ENCODE measurements at regions not wholly inside any gene's neighbourhood (a gene's known extent, or its start where the extent isn't known, plus 50 kb on each side); places are given as distances from the start of the nearest gene placed in this dataset.

- 3 to 4% methylated on average over 2 of the region's 2 CpGs for WGBS, 2 experiments (ENCODE audit: low coverage in 1 of 2, low lambda C conversion rate in 2 of 2, missing lambda C conversion rate in 2 of 2)
- no peak overlapping the region for H2AFZ ChIP-seq
Observed at GRCh38 chr1:37237948-37238347, 203.6 kb upstream of the GRIK3 start.

GRCh38 chr1:37238364-37239224 is 204.3 kb upstream of the GRIK3 start:
- no peaks in the 10 kb centered on the region for H3K4me1 ChIP-seq (ENCODE audit: insufficient read depth)
- no peaks in the 10 kb centered on the region for H3K36me3 ChIP-seq (ENCODE audit: low read depth)
- no peaks in the 10 kb centered on the region for H3F3A ChIP-seq (ENCODE audit: insufficient read depth)
- H3K79me2 ChIP-seq (ENCODE audit: insufficient read depth), result no peaks in the 10 kb centered on the region
- H3K4me3 ChIP-seq, result no peak overlapping the region
- H3K4me2 ChIP-seq (ENCODE audit: unreplicated experiment), result no peak overlapping the region
- no peak overlapping the region for H2AFZ ChIP-seq
- H3K27ac ChIP-seq, result no peak overlapping the region
- H4K20me1 ChIP-seq (ENCODE audit: insufficient read depth), result no peaks in the 10 kb centered on the region
- in situ Hi-C loops (cut with MboI), result no loop called here
- WGBS, 2 experiments (ENCODE audit: low coverage in 1 of 2, low lambda C conversion rate in 2 of 2, missing lambda C conversion rate in 2 of 2), result 24 to 31% methylated on average over 11 of the region's 11 CpGs
- DNase-seq, result no peak
- no peaks in the 10 kb centered on the region for H3K27me3 ChIP-seq (replicated peaks; ENCODE audit: insufficient read depth)
- H3K9ac ChIP-seq, result no peak overlapping the region
- TF ChIP-seq EZH2phosphoT487 (IDR thresholded peaks at IDR 0.05; ENCODE audit: insufficient read depth, low read depth) (no peak), EZH2 (IDR thresholded peaks at IDR 0.05; ENCODE audit: insufficient read depth, poor library complexity, severe bottlenecking) (no peak)
- H3K9me3 ChIP-seq (ENCODE audit: low read depth), result no peaks in the 10 kb centered on the region
- no peaks in the 10 kb centered on the region for H3K9me2 ChIP-seq (ENCODE audit: insufficient read depth)

More at GRCh38 chr1:37237948-37238347, 203.6 kb upstream of the GRIK3 start:
- Histone ChIP-seq H3K9me2 (ENCODE audit: insufficient read depth) (no peaks in the 10 kb centered on the region), H3K27me3 (replicated peaks; ENCODE audit: insufficient read depth) (no peaks in the 10 kb centered on the region), H3K9ac (no peak overlapping the region), H3K27ac (no peak overlapping the region), H3K79me2 (ENCODE audit: insufficient read depth) (no peaks in the 10 kb centered on the region), H3K4me3 (no peak overlapping the region), H3K4me1 (ENCODE audit: insufficient read depth) (no peaks in the 10 kb centered on the region), H4K20me1 (ENCODE audit: insufficient read depth) (no peaks in the 10 kb centered on the region), H3K36me3 (ENCODE audit: low read depth) (no peaks in the 10 kb centered on the region), H3F3A (ENCODE audit: insufficient read depth) (no peaks in the 10 kb centered on the region), H3K9me3 (ENCODE audit: low read depth) (no peaks in the 10 kb centered on the region), H3K4me2 (ENCODE audit: unreplicated experiment) (no peak overlapping the region)
- no peak for DNase-seq
- TF ChIP-seq EZH2phosphoT487 (IDR thresholded peaks at IDR 0.05; ENCODE audit: insufficient read depth, low read depth), result no peak
- TF ChIP-seq EZH2 (IDR thresholded peaks at IDR 0.05; ENCODE audit: insufficient read depth, poor library complexity, severe bottlenecking), result no peak
- in situ Hi-C loops (cut with MboI), result no loop called here

- no peak for DNase-seq
- H3K79me2 ChIP-seq (ENCODE audit: insufficient read depth), result no peaks in the 10 kb centered on the region
- no peak overlapping the region for H3K4me2 ChIP-seq (ENCODE audit: unreplicated experiment)
- H3K36me3 ChIP-seq (ENCODE audit: low read depth), result no peaks in the 10 kb centered on the region
- H3K27ac ChIP-seq, result no peak overlapping the region
- no peak overlapping the region for H3K4me3 ChIP-seq
- 17 to 34% methylated on average over 4 of the region's 4 CpGs for WGBS, 2 experiments (ENCODE audit: low coverage in 1 of 2, low lambda C conversion rate in 2 of 2, missing lambda C conversion rate in 2 of 2)
- H3K4me1 ChIP-seq (ENCODE audit: insufficient read depth), result no peaks in the 10 kb centered on the region
- no peak overlapping the region for H2AFZ ChIP-seq
- H3F3A ChIP-seq (ENCODE audit: insufficient read depth), result no peaks in the 10 kb centered on the region
- no peaks in the 10 kb centered on the region for H3K27me3 ChIP-seq (replicated peaks; ENCODE audit: insufficient read depth)
- H4K20me1 ChIP-seq (ENCODE audit: insufficient read depth), result no peaks in the 10 kb centered on the region
- no peak overlapping the region for H3K9ac ChIP-seq
- in situ Hi-C loops (cut with MboI), result no loop called here
- H3K9me3 ChIP-seq (ENCODE audit: low read depth), result no peaks in the 10 kb centered on the region
- TF ChIP-seq EZH2 (IDR thresholded peaks at IDR 0.05; ENCODE audit: insufficient read depth, poor library complexity, severe bottlenecking) (no peak), EZH2phosphoT487 (IDR thresholded peaks at IDR 0.05; ENCODE audit: insufficient read depth, low read depth) (no peak)
- H3K9me2 ChIP-seq (ENCODE audit: insufficient read depth), result no peaks in the 10 kb centered on the region
Observed at GRCh38 chr1:37239225-37239740, 205.0 kb upstream of the GRIK3 start.

GRCh38 chr1:37240897-37241296 is 206.6 kb upstream of the GRIK3 start:
- TF ChIP-seq EZH2phosphoT487 (IDR thresholded peaks at IDR 0.05; ENCODE audit: insufficient read depth, low read depth) (no peak), EZH2 (IDR thresholded peaks at IDR 0.05; ENCODE audit: insufficient read depth, poor library complexity, severe bottlenecking) (no peak)
- Histone ChIP-seq H3K9ac (no peak overlapping the region), H4K20me1 (ENCODE audit: insufficient read depth) (no peaks in the 10 kb centered on the region), H3F3A (ENCODE audit: insufficient read depth) (no peaks in the 10 kb centered on the region), H3K27ac (no peak overlapping the region), H3K9me3 (ENCODE audit: low read depth) (no peaks in the 10 kb centered on the region), H3K4me2 (ENCODE audit: unreplicated experiment) (no peak overlapping the region), H3K9me2 (ENCODE audit: insufficient read depth) (no peaks in the 10 kb centered on the region), H3K4me3 (no peak overlapping the region), H3K4me1 (ENCODE audit: insufficient read depth) (no peaks in the 10 kb centered on the region), H3K36me3 (ENCODE audit: low read depth) (no peaks in the 10 kb centered on the region), H3K27me3 (replicated peaks; ENCODE audit: insufficient read depth) (no peaks in the 10 kb centered on the region), H2AFZ (no peak overlapping the region), H3K79me2 (ENCODE audit: insufficient read depth) (no peaks in the 10 kb centered on the region)
- DNase-seq, result no peak
- in situ Hi-C loops (cut with MboI), result no loop called here
- 4 to 5% methylated on average over 14 to 15 of the region's 15 CpGs for WGBS, 2 experiments (ENCODE audit: low coverage in 1 of 2, low lambda C conversion rate in 2 of 2, missing lambda C conversion rate in 2 of 2)
